ENCODE measurements at regions not wholly inside any gene's neighbourhood (a gene's known extent, or its start where the extent isn't known, plus 50 kb on each side); places are given as distances from the start of the nearest gene placed in this dataset.
A peak's percentile ranks its signal among the peaks of the same experiment; 100 is the strongest.

- Mint-ChIP-seq H3K27me3 (ENCODE audit: low read depth) (no peaks in the 10 kb centered on the region; the same call in 1 of the 2 replicates), H3K36me3 (no peaks in the 10 kb centered on the region), H3K4me3 (no peak overlapping the region), H3K4me1 (no peaks in the 10 kb centered on the region), H3K9me3 (peaks cover 17% of the 10 kb centered on the region), H3K27ac (no peak overlapping the region)
- DNase-seq (ENCODE audit: low spot score) (no peak), ATAC-seq (no peak)
- ChIA-PET POLR2A (no interaction called here), CTCF (no interaction called here)
- TF ChIP-seq PREB (CRISPR knock-in tag; IDR thresholded peaks at IDR 0.05; ENCODE audit: borderline replicate concordance) (no peak), JUN (CRISPR knock-in tag; IDR thresholded peaks at IDR 0.05) (no peak)
These were observed 199.9 kb upstream of the ISX start for GRCh38 chr22:34866081-34866480.

GRCh38 chr22:34866495-34867131 is 199.3 kb upstream of the ISX start:
- Mint-ChIP-seq H3K4me1 (no peaks in the 10 kb centered on the region), H3K9me3 (peaks cover 12% of the 10 kb centered on the region), H3K36me3 (no peaks in the 10 kb centered on the region), H3K27me3 (ENCODE audit: low read depth) (no peaks in the 10 kb centered on the region; the same call in 1 of the 2 replicates), H3K4me3 (no peak overlapping the region), H3K27ac (no peak overlapping the region)
- no peak for ATAC-seq
- TF ChIP-seq MXD4 (CRISPR knock-in tag; IDR thresholded peaks at IDR 0.05; ENCODE audit: borderline replicate concordance), result no peak
- peak; percentile 35; the same call in 1 of the 2 replicates for TF ChIP-seq CDX4 (CRISPR knock-in tag; IDR thresholded peaks at IDR 0.05; ENCODE audit: borderline replicate concordance)
- no peak for TF ChIP-seq ARID4B (CRISPR knock-in tag; IDR thresholded peaks at IDR 0.05; ENCODE audit: borderline replicate concordance)
- TF ChIP-seq JAZF1 (CRISPR knock-in tag; IDR thresholded peaks at IDR 0.05), result no peak
- DNase-seq (ENCODE audit: low spot score), result no peak
- ChIA-PET CTCF (no interaction called here), POLR2A (interaction anchor here (0.6 kb wide), 1 partner anchor 11 kb away, joined by 6 read pairs; no protein-coding TSS in a partner anchor)

GRCh38 chr22:34877506-34877905 is 188.5 kb upstream of the ISX start:
- POLR2A ChIA-PET, result no interaction called here
- H3K27me3 Mint-ChIP-seq (ENCODE audit: low read depth), result no peaks in the 10 kb centered on the region
- H3K4me1 Mint-ChIP-seq, result no peaks in the 10 kb centered on the region
- TF ChIP-seq GABPB1 (CRISPR knock-in tag; IDR thresholded peaks at IDR 0.05) (no peak), TEAD1 (CRISPR knock-in tag; IDR thresholded peaks at IDR 0.05) (no peak)
- DNase-seq (ENCODE audit: low spot score) (no peak), ATAC-seq (no peak)
- peaks cover 5% of the 10 kb centered on the region for H3K9me3 Mint-ChIP-seq
- CTCF ChIA-PET, result no interaction called here
- H3K4me3 Mint-ChIP-seq, result no peak overlapping the region
- no peaks in the 10 kb centered on the region for H3K36me3 Mint-ChIP-seq
- H3K27ac Mint-ChIP-seq, result no peak overlapping the region

GRCh38 chr22:34878171-34878570 is 187.8 kb upstream of the ISX start:
- Mint-ChIP-seq H3K36me3 (no peaks in the 10 kb centered on the region), H3K4me1 (no peaks in the 10 kb centered on the region), H3K4me3 (no peak overlapping the region), H3K27me3 (ENCODE audit: low read depth) (no peaks in the 10 kb centered on the region), H3K9me3 (peaks cover 3% of the 10 kb centered on the region), H3K27ac (no peak overlapping the region)
- ChIA-PET POLR2A (no interaction called here), CTCF (no interaction called here)
- DNase-seq (ENCODE audit: low spot score) (no peak), ATAC-seq (no peak)
- no peak for TF ChIP-seq ZNF138 (CRISPR knock-in tag; conservative IDR thresholded peaks at IDR 0.05)
- no peak for TF ChIP-seq PRDM15 (CRISPR knock-in tag; IDR thresholded peaks at IDR 0.05)
- TF ChIP-seq ZNF263 (CRISPR knock-in tag; IDR thresholded peaks at IDR 0.05; ENCODE audit: low read depth), result no peak
- no peak for TF ChIP-seq IRF2 (CRISPR knock-in tag; IDR thresholded peaks at IDR 0.05; ENCODE audit: borderline replicate concordance, low read depth)
- no peak for TF ChIP-seq E2F5 (CRISPR knock-in tag; IDR thresholded peaks at IDR 0.05)
- no peak for TF ChIP-seq USF2 (CRISPR knock-in tag; IDR thresholded peaks at IDR 0.05)

All from WTC11 (cell line).